ENCODE measurements at regions not wholly inside any gene's neighbourhood (a gene's known extent, or its start where the extent isn't known, plus 50 kb on each side); places are given as distances from the start of the nearest gene placed in this dataset.

- TF ChIP-seq CTCF (IDR thresholded peaks at IDR 0.05) (no peak), POLR2A (IDR thresholded peaks at IDR 0.05) (no peak)
Observed at GRCh38 chr2:89811295-89811694, 1119.8 kb downstream of the RPIA start.

Measured in adrenal gland (tissue), 5 donors.